ENCODE measurements at regions not wholly inside any gene's neighbourhood (a gene's known extent, or its start where the extent isn't known, plus 50 kb on each side); places are given as distances from the start of the nearest gene placed in this dataset.

GRCh38 chr6:86859513-86859912 lies 77.8 kb upstream of the HTR1E start:
- in situ Hi-C loops (cut with HindIII; ENCODE audit: extremely low pct_ligation_motif_present, low pct_unique_long_range_greater_than_20kb) (no loop called here), intact Hi-C loops (cut with micrococcal nuclease; ENCODE audit: unreplicated experiment) (loop anchor here (5.0 kb wide), 1 partner anchor 78 kb away; the partner anchor contains the start of gene HTR1E)
- no TSS peak for BruUV-seq (replicated peaks)
- no peaks in the 10 kb centered on the region for H3K27me3 ChIP-seq (ENCODE audit: control insufficient read depth in 1 of 2, insufficient read depth in 2 of 2, low read length in 2 of 2)
- no peaks in the 10 kb centered on the region for H3K36me3 ChIP-seq (replicated peaks in 1 of 2; ENCODE audit: control insufficient read depth in 1 of 2, insufficient read depth in 2 of 2, low read length in 2 of 2)
- no peaks in the 10 kb centered on the region for H3K79me2 ChIP-seq (ENCODE audit: insufficient read depth, low read length)
- ChIA-PET CTCF (ENCODE audit: low intra/inter-chr PET ratio, low total read pairs) (no interaction called here), POLR2A (no interaction called here)
- TF ChIP-seq HOXA3 (CRISPR knock-in tag; IDR thresholded peaks at IDR 0.05) (no peak), ZNF230 (CRISPR knock-in tag; IDR thresholded peaks at IDR 0.05) (no peak), ZNF792 (CRISPR knock-in tag; IDR thresholded peaks at IDR 0.05) (no peak), ZNF558 (CRISPR knock-in tag; IDR thresholded peaks at IDR 0.05; ENCODE audit: borderline replicate concordance) (no peak), ZNF576 (CRISPR knock-in tag; IDR thresholded peaks at IDR 0.05) (no peak), MLXIP (CRISPR knock-in tag; IDR thresholded peaks at IDR 0.05; ENCODE audit: borderline replicate concordance) (no peak), ZFX (CRISPR knock-in tag; IDR thresholded peaks at IDR 0.05; ENCODE audit: low read depth) (no peak), GATA4 (IDR thresholded peaks at IDR 0.05; ENCODE audit: borderline replicate concordance, low read depth) (no peak), SMC3 (IDR thresholded peaks at IDR 0.05; ENCODE audit: low read length) (peak; percentile 16; the same call in 1 of the 2 replicates), STAG1 (CRISPR knock-in tag; IDR thresholded peaks at IDR 0.05) (peak; percentile 47), CTCF (CRISPR knock-in tag; IDR thresholded peaks at IDR 0.05) (peak; percentile 36), ZNF564 (CRISPR knock-in tag; IDR thresholded peaks at IDR 0.05) (no peak), BCLAF1 (IDR thresholded peaks at IDR 0.05) (no peak), NCOA1 (CRISPR knock-in tag; IDR thresholded peaks at IDR 0.05) (no peak), ZNF615 (CRISPR knock-in tag; IDR thresholded peaks at IDR 0.05; ENCODE audit: borderline replicate concordance) (no peak)
- no peak overlapping the region for H3K27ac ChIP-seq (ENCODE audit: extremely low read length, insufficient read depth, low read length)
- no peak overlapping the region for H3K9ac ChIP-seq (ENCODE audit: insufficient read depth, low read depth, low read length)
- FAIRE-seq (no peak), ATAC-seq (0 out of 3 replicates have a peak, but pooled peaks have one; percentile 41), DNase-seq (ENCODE audit: low spot score) (no peak)
- H3K4me2 ChIP-seq (ENCODE audit: low read depth, low read length), result no peak overlapping the region
- no peaks in the 10 kb centered on the region for H3K4me1 ChIP-seq (ENCODE audit: insufficient read depth, low read length)
- H4K20me1 ChIP-seq (ENCODE audit: insufficient read depth, low read length), result no peaks in the 10 kb centered on the region
- H3K4me3 ChIP-seq (replicated peaks in 1 of 3; ENCODE audit: insufficient read depth in 1 of 3, low read depth in 2 of 3, low read length in 3 of 3), result no peak overlapping the region
- no peaks in the 10 kb centered on the region for H3K9me3 ChIP-seq (ENCODE audit: low read length)
- no peak overlapping the region for H2AFZ ChIP-seq (ENCODE audit: low read length)
